Fibroblast of lung (primary cell): ENCODE measurements at regions not wholly inside any gene's neighbourhood (a gene's known extent, or its start where the extent isn't known, plus 50 kb on each side); places are given as distances from the start of the nearest gene placed in this dataset.

Experiments
- EZH2 ChIP-seq: IDR thresholded peaks from 2 replicates; pipeline ENCODE4 v1.5.1; 2012; ENCODE audit warnings: low read length, control low read depth, mild to moderate bottlenecking; ENCODE audit errors: missing control alignments
- TF ChIP-seq, protein P1 (sequence below), 2 donors: IDR thresholded peaks in 1 of 2; conservative IDR thresholded peaks in 1 of 2; 1 replicate in 1 of 2; 2 replicates in 1 of 2; pipeline ENCODE4 v1.5.1; 2011 to 2012; ENCODE audit warnings: low read length in 2 of 2, control low read depth in 1 of 2, inconsistent platforms in 1 of 2, low read depth in 1 of 2, mild to moderate bottlenecking in 1 of 2

DNA sequence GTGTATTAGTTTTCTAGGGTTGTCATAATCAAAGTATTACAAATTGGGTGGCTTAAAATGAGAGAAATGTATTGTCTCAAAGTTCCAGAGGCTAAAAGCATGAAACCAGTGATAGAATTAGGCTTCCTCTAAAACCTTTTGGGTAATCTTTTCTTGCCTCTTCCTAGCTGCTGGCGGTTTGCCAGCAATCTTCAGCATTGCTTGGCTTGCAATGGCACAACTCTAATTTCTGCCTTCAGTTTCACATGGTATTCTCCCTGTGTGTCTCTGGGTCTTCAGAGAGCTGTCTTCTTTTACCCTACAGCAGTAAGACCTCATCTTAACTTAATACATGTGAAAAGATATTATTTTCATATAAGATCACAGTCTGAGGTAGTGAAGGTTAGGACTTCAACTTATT, 479.1 kb upstream of the GJE1 start:
- TF ChIP-seq, protein P1, sequence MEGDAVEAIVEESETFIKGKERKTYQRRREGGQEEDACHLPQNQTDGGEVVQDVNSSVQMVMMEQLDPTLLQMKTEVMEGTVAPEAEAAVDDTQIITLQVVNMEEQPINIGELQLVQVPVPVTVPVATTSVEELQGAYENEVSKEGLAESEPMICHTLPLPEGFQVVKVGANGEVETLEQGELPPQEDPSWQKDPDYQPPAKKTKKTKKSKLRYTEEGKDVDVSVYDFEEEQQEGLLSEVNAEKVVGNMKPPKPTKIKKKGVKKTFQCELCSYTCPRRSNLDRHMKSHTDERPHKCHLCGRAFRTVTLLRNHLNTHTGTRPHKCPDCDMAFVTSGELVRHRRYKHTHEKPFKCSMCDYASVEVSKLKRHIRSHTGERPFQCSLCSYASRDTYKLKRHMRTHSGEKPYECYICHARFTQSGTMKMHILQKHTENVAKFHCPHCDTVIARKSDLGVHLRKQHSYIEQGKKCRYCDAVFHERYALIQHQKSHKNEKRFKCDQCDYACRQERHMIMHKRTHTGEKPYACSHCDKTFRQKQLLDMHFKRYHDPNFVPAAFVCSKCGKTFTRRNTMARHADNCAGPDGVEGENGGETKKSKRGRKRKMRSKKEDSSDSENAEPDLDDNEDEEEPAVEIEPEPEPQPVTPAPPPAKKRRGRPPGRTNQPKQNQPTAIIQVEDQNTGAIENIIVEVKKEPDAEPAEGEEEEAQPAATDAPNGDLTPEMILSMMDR (conservative IDR thresholded peaks at IDR 0.05 in 1 of 2, IDR thresholded peaks at IDR 0.05 in 1 of 2; ENCODE audit: low read depth in 1 of 2, low read length in 2 of 2) = no peak
- TF ChIP-seq EZH2 = no peak
